IMR-90 (cell line): ENCODE measurements at regions not wholly inside any gene's neighbourhood (a gene's known extent, or its start where the extent isn't known, plus 50 kb on each side); places are given as distances from the start of the nearest gene placed in this dataset.

Experiments
- ATAC-seq: fragments of 200-7000 bp; cut with Tn5 transposase; 2 replicates; pipeline ENCODE4 v1.9.1; 2020; ENCODE audit warnings: low read depth, mild to moderate bottlenecking, moderate library complexity
- BruUV-seq: library from RNA; stranded (reverse); fragments of 400-500 nt; replicated peaks from 2 replicates; lab custom pipeline; 2021; lab: Mats Ljungman, UMichigan
- CTCF ChIA-PET: fragments of 300-600 bp; formaldehyde crosslinking; extraction: SDS; loops from one replicate; lab custom pipeline; 2021; ENCODE audit warnings: antibody characterized with exemption; lab: Yijun Ruan, JAX
- POLR2A ChIA-PET: fragments of 300-600 bp; sonication (Branson Sonifier 250); formaldehyde crosslinking; loops from one replicate; lab custom pipeline; 2022; ENCODE audit warnings: antibody characterized with exemption; ENCODE audit not compliant: unreplicated experiment; lab: Charles Lee
- DNase-seq: peaks from one replicate; pipeline ENCODE4 v3.0.0; 2013
- H2AFZ ChIP-seq: replicated peaks from 2 replicates; pipeline ENCODE3; 2013; ENCODE audit warnings: low read length, mild to moderate bottlenecking; ENCODE audit not compliant: poor library complexity
- H2AK5ac ChIP-seq: 2 replicates; pipeline ENCODE4 v1.6.1; 2013; ENCODE audit warnings: low read depth, low read length, inconsistent platforms
- H2AK9ac ChIP-seq: replicated peaks from 2 replicates; pipeline ENCODE3; 2013; ENCODE audit warnings: mild to moderate bottlenecking, low read depth, low read length, moderate library complexity; ENCODE audit not compliant: poor library complexity
- H2BK120ac ChIP-seq: 2 replicates; pipeline ENCODE4 v1.6.1; 2013; ENCODE audit warnings: low read depth, low read length, inconsistent platforms
- H2BK15ac ChIP-seq: 3 replicates; pipeline ENCODE4 v1.6.1; 2013; ENCODE audit warnings: low read depth, low read length, inconsistent platforms
- H2BK20ac ChIP-seq: 2 replicates; pipeline ENCODE4 v1.6.1; 2013; ENCODE audit warnings: low read depth, mild to moderate bottlenecking, inconsistent platforms, low read length, moderate library complexity
- H2BK5ac ChIP-seq: 2 replicates; pipeline ENCODE4 v1.6.1; 2013; ENCODE audit warnings: mild to moderate bottlenecking, low read depth, low read length, inconsistent platforms; ENCODE audit not compliant: poor library complexity, severe bottlenecking
- H3K14ac ChIP-seq: replicated peaks from 2 replicates; pipeline ENCODE4 v1.6.1; 2013; ENCODE audit warnings: low read depth, low read length, inconsistent platforms
- H3K18ac ChIP-seq: 2 replicates; pipeline ENCODE4 v1.6.1; 2013; ENCODE audit warnings: low read depth, low read length, control low read depth
- H3K23ac ChIP-seq: 2 replicates; pipeline ENCODE4 v1.6.1; 2013; ENCODE audit warnings: low read depth, low read length, inconsistent platforms
- H3K27ac ChIP-seq: 2 replicates; pipeline ENCODE4 v1.5.1; 2013; ENCODE audit warnings: mild to moderate bottlenecking, control low read depth, low read length; ENCODE audit not compliant: insufficient read depth
- H3K27me3 ChIP-seq: 2 replicates; pipeline ENCODE4 v1.6.1; 2013; ENCODE audit warnings: low read length; ENCODE audit not compliant: control insufficient read depth, insufficient read depth
- H3K36me3 ChIP-seq: 2 replicates; pipeline ENCODE4 v1.6.1; 2013; ENCODE audit warnings: low read length, mixed read lengths; ENCODE audit not compliant: control insufficient read depth, insufficient read depth
- H3K4ac ChIP-seq: 2 replicates; pipeline ENCODE4 v1.6.1; 2013; ENCODE audit warnings: low read depth, low read length, inconsistent platforms
- H3K4me1 ChIP-seq: 2 replicates; pipeline ENCODE4 v1.6.1; 2013; ENCODE audit warnings: low read length, mixed read lengths; ENCODE audit not compliant: control insufficient read depth, insufficient read depth
- H3K4me2 ChIP-seq: 2 replicates; pipeline ENCODE4 v1.6.1; 2013; ENCODE audit warnings: low read depth, mild to moderate bottlenecking, control low read depth, low read length, moderate library complexity
- H3K4me3 ChIP-seq: 2 replicates; pipeline ENCODE4 v1.5.1; 2013; ENCODE audit warnings: low read depth, mild to moderate bottlenecking, control low read depth, low read length, moderate library complexity; ENCODE audit not compliant: insufficient read depth
- H3K56ac ChIP-seq: 2 replicates; pipeline ENCODE4 v1.6.1; 2013; ENCODE audit warnings: low read length, inconsistent platforms; ENCODE audit not compliant: insufficient read depth; ENCODE audit errors: extremely low read depth
- H3K79me1 ChIP-seq, 2 experiments: 2 replicates each; pipeline ENCODE4 v1.6.1; 2013; ENCODE audit warnings: low read length in 2 of 2, inconsistent platforms in 1 of 2, low read depth in 1 of 2
- H3K9ac ChIP-seq: 2 replicates; pipeline ENCODE4 v1.6.1; 2013; ENCODE audit warnings: low read depth, low read length, control low read depth
- H3K9me1 ChIP-seq: 2 replicates; pipeline ENCODE4 v1.6.1; 2013; ENCODE audit warnings: low read length, inconsistent platforms; ENCODE audit not compliant: insufficient read depth
- H3K9me3 ChIP-seq: 2 replicates; pipeline ENCODE4 v1.6.1; 2013; ENCODE audit warnings: low read length; ENCODE audit not compliant: control insufficient read depth, insufficient read depth
- H4K20me1 ChIP-seq: 2 replicates; pipeline ENCODE4 v1.6.1; 2013; ENCODE audit warnings: low read length, inconsistent platforms; ENCODE audit not compliant: insufficient read depth
- H4K5ac ChIP-seq: 2 replicates; pipeline ENCODE4 v1.6.1; 2013; ENCODE audit warnings: mild to moderate bottlenecking, low read depth, low read length, control low read depth
- H4K8ac ChIP-seq, 2 experiments: 2 replicates each; pipeline ENCODE4 v1.6.1; 2013; ENCODE audit warnings: low read depth in 2 of 2, low read length in 2 of 2, control low read depth in 1 of 2, inconsistent platforms in 1 of 2
- H4K91ac ChIP-seq: 2 replicates; pipeline ENCODE4 v1.6.1; 2013; ENCODE audit warnings: low read depth, low read length, inconsistent platforms; ENCODE audit not compliant: insufficient read depth
- CEBPB ChIP-seq: IDR thresholded peaks from 2 replicates; pipeline ENCODE4 v1.6.1; 2012; ENCODE audit warnings: low read depth, low read length, improper control_type of control experiment
- ELK1 ChIP-seq: fragments of 150-350 bp; IDR thresholded peaks from 2 replicates; pipeline ENCODE4 v1.6.1; 2016; ENCODE audit warnings: low read depth, mild to moderate bottlenecking, low read length, moderate library complexity, borderline replicate concordance
- RAD21 ChIP-seq: IDR thresholded peaks from 2 replicates; pipeline ENCODE4 v1.6.1; 2012; ENCODE audit warnings: low read length, improper control_type of control experiment
- USF2 ChIP-seq: fragments of 150-350 bp; IDR thresholded peaks from 2 replicates; pipeline ENCODE4 v1.6.1; 2017; ENCODE audit warnings: mild to moderate bottlenecking, antibody characterized with exemption, low read length, low read depth
- dilution Hi-C: fragments of 300-500 bp; cut with HindIII; formaldehyde crosslinking; loops from one replicate; pipeline ENCODE4 v1.14.3; 2018; ENCODE audit warnings: low sequenced_read_pairs; ENCODE audit not compliant: unreplicated experiment
- in situ Hi-C: fragments of 300-500 bp; cut with MboI; formaldehyde crosslinking; loops from 3 replicates; pipeline ENCODE4 v1.14.3; 2019; ENCODE audit warnings: low sequenced_read_pairs, inconsistent platforms, mixed read lengths
- intact Hi-C: fragments of 100-400 bp; cut with micrococcal nuclease; formaldehyde crosslinking; loops from 2 replicates; pipeline ENCODE4 v1.10.0; 2022

GRCh38 chr5:124901081-124901480 is 154.6 kb upstream of the ZNF608 start:
- intact Hi-C loops (no loop called here), dilution Hi-C loops (no loop called here), in situ Hi-C loops (no loop called here)
- Histone ChIP-seq H2BK5ac (no peak overlapping the region), H4K91ac (no peak overlapping the region), H3K9me3 (no peaks in the 10 kb centered on the region), H3K56ac (no peak overlapping the region), H4K20me1 (no peaks in the 10 kb centered on the region), H4K8ac (no peak overlapping the region), H2BK20ac (no peak overlapping the region), H3K18ac (no peak overlapping the region), H3K27me3 (no peaks in the 10 kb centered on the region), H2AFZ (no peak overlapping the region), H3K4me1 (peaks cover 3% of the 10 kb centered on the region), H2BK120ac (no peak overlapping the region), H4K5ac (no peak overlapping the region), H2AK9ac (no peak overlapping the region), H2BK15ac (no peak overlapping the region), H3K79me1 (no peaks in the 10 kb centered on the region), H3K9ac (no peak overlapping the region), H3K23ac (no peak overlapping the region), H2AK5ac (no peak overlapping the region), H3K4ac (no peak overlapping the region), H3K14ac (no peak overlapping the region), H3K27ac (no peak overlapping the region), H3K36me3 (no peaks in the 10 kb centered on the region), H3K4me3 (no peak overlapping the region), H3K4me2 (no peak overlapping the region), H3K9me1 (no peaks in the 10 kb centered on the region)
- DNase-seq = peak; percentile 17
- no TSS peak for BruUV-seq
- CTCF ChIA-PET = no interaction called here
- no peak for ATAC-seq
- POLR2A ChIA-PET = no interaction called here
- no peak for TF ChIP-seq RAD21
- TF ChIP-seq ELK1 = no peak
- TF ChIP-seq CEBPB = no peak
- TF ChIP-seq USF2 = no peak
